ENCODE measurements at regions not wholly inside any gene's neighbourhood (a gene's known extent, or its start where the extent isn't known, plus 50 kb on each side); places are given as distances from the start of the nearest gene placed in this dataset.

GRCh38 chr1:87935130-87935529 is 606.5 kb downstream of the LMO4 start:
- TF ChIP-seq CTCF (IDR thresholded peaks at IDR 0.05), result no peak
- TF ChIP-seq POLR2AphosphoS5 (IDR thresholded peaks at IDR 0.05), result no peak
